Adrenal gland (tissue), 5 donors: ENCODE measurements at regions not wholly inside any gene's neighbourhood (a gene's known extent, or its start where the extent isn't known, plus 50 kb on each side); places are given as distances from the start of the nearest gene placed in this dataset.

Experiments
- POLR2A ChIP-seq, 2 donors: fragments of 450-650 bp; IDR thresholded peaks; one replicate each; pipeline ENCODE4 v1.6.1; 2017; ENCODE audit warnings: antibody characterized with exemption in 2 of 2, mild to moderate bottlenecking in 2 of 2, moderate library complexity in 1 of 2
- TF ChIP-seq, protein P1 (sequence below), 6 experiments: fragments of 450-650 bp in 4 of 6; fragments of 200-600 bp in 2 of 6; sonication (generic) in 1 of 6; IDR thresholded peaks; 1 replicate in 5 of 6; 2 replicates in 1 of 6; pipeline versions ENCODE4 v1.5.1 to v1.8.0; 2016 to 2021; ENCODE audit warnings: antibody characterized with exemption in 6 of 6, mild to moderate bottlenecking in 2 of 6, moderate library complexity in 1 of 6
- donor health status: DM: no; HTN: no; CAD: no.

DNA sequence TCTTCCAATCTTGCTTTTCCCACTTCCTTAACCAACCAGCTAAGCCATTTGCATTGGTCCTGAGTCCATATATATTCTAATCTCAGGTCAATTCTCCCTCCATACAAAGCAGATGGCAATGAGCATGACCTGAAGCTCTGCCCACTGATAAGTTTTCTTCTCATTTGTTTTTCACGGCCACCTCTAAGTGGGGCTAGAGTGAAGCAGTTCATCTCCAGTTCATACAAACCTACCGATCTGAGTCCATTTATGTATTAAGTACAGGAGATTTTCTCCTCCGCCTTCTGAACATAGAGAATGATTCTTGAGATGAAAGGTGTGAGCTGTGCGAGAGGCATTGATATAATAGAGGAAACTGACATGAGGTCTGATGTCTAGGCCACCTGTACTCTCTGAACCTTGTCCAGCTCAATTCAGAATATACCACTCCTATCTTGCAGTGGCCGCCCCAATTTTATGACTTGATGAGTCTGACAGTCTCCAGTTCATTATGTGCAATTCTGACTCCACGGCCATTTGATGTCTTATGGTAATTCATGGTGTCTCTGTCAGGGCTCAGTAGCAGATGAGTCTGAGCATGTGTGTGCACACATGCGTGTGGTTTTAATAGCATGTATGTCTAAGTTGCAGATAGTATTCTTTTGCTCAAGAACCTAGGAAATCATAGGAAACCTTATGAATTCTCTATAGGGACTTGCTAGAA, 329.8 kb downstream of the PMP22 start:
- TF ChIP-seq POLR2A (IDR thresholded peaks at IDR 0.05): no peak
- TF ChIP-seq, protein P1, sequence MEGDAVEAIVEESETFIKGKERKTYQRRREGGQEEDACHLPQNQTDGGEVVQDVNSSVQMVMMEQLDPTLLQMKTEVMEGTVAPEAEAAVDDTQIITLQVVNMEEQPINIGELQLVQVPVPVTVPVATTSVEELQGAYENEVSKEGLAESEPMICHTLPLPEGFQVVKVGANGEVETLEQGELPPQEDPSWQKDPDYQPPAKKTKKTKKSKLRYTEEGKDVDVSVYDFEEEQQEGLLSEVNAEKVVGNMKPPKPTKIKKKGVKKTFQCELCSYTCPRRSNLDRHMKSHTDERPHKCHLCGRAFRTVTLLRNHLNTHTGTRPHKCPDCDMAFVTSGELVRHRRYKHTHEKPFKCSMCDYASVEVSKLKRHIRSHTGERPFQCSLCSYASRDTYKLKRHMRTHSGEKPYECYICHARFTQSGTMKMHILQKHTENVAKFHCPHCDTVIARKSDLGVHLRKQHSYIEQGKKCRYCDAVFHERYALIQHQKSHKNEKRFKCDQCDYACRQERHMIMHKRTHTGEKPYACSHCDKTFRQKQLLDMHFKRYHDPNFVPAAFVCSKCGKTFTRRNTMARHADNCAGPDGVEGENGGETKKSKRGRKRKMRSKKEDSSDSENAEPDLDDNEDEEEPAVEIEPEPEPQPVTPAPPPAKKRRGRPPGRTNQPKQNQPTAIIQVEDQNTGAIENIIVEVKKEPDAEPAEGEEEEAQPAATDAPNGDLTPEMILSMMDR (IDR thresholded peaks at IDR 0.05): no peak
